HG03064 (cell line): ENCODE measurements at regions not wholly inside any gene's neighbourhood (a gene's known extent, or its start where the extent isn't known, plus 50 kb on each side); places are given as distances from the start of the nearest gene placed in this dataset.
"Not testable (repeated sequence)": the region's sequence is repeated elsewhere in the genome, so short reads cannot be mapped to it uniquely, and the experiment has no call there.

ENCODE experiments used
- ATAC-seq: cut with Tn5 transposase; IDR thresholded peaks from one replicate; pipeline ENCODE4 v1.9.1; 2021; ENCODE audit warnings: low read depth; ENCODE audit not compliant: unreplicated experiment

GRCh38 chr5:56763711-56764466 is 51.5 kb upstream of the MAP3K1 start:
- ATAC-seq: no peak

- ATAC-seq: no peak
These were observed 52.2 kb upstream of the MAP3K1 start for GRCh38 chr5:56763182-56763581.

GRCh38 chr5:56761151-56761885 is 54.0 kb upstream of the MAP3K1 start:
- no peak for ATAC-seq

GRCh38 chr5:56760723-56761122 is 54.6 kb upstream of the MAP3K1 start:
- no peak for ATAC-seq

GRCh38 chr5:56759521-56760216 is 55.7 kb upstream of the MAP3K1 start:
- no peak for ATAC-seq

GRCh38 chr5:56757077-56757476 is 58.3 kb upstream of the MAP3K1 start:
- no peak for ATAC-seq

GRCh38 chr5:56755036-56755555 is 60.3 kb upstream of the MAP3K1 start:
- no peak for ATAC-seq

- not testable (repeated sequence) for ATAC-seq
These were observed 61.8 kb upstream of the MAP3K1 start for GRCh38 chr5:56753588-56753987.

GRCh38 chr5:56751572-56752313 is 63.6 kb upstream of the MAP3K1 start:
- ATAC-seq: no peak

GRCh38 chr5:56749842-56750241 is 65.5 kb upstream of the MAP3K1 start:
- no peak for ATAC-seq

GRCh38 chr5:56746553-56747339 is 68.6 kb upstream of the MAP3K1 start:
- no peak for ATAC-seq

- no peak for ATAC-seq
These were observed 69.5 kb upstream of the MAP3K1 start for GRCh38 chr5:56745864-56746263.

GRCh38 chr5:56740868-56741267 is 74.5 kb upstream of the MAP3K1 start:
- no peak for ATAC-seq

GRCh38 chr5:56739990-56740389 is 75.4 kb upstream of the MAP3K1 start:
- no peak for ATAC-seq

- no peak for ATAC-seq
These were observed 77.3 kb upstream of the MAP3K1 start for GRCh38 chr5:56737951-56738606.

GRCh38 chr5:56737002-56737621 is 78.2 kb upstream of the MAP3K1 start:
- no peak for ATAC-seq

- no peak for ATAC-seq
These were observed 79.3 kb upstream of the MAP3K1 start for GRCh38 chr5:56735849-56736641.

- no peak for ATAC-seq
These were observed 81.2 kb upstream of the MAP3K1 start for GRCh38 chr5:56734091-56734694.
